Aorta (tissue), 5 donors: ENCODE measurements at regions not wholly inside any gene's neighbourhood (a gene's known extent, or its start where the extent isn't known, plus 50 kb on each side); places are given as distances from the start of the nearest gene placed in this dataset.

Source experiments
- ATAC-seq: fragments of 200-7000 bp; cut with Tn5 transposase; one replicate; pipeline ENCODE4 v1.9.1; 2022; ENCODE audit warnings: moderate library complexity; ENCODE audit not compliant: low FRiP score
- DNase-seq, 2 donors: peaks; one replicate each; pipeline ENCODE4 v3.0.0-alpha.2; 2020
- H3K27ac ChIP-seq, 2 donors: one replicate each; pipeline ENCODE4 v1.5.1; 2013; ENCODE audit warnings: low read length in 2 of 2, mild to moderate bottlenecking in 2 of 2, moderate library complexity in 2 of 2, control low read depth in 1 of 2, inconsistent platforms in 1 of 2, low read depth in 1 of 2
- H3K27me3 ChIP-seq, 2 donors: one replicate each; pipeline ENCODE4 v1.6.1; 2013; ENCODE audit warnings: control low read depth in 1 of 2, low read length in 1 of 2, mild to moderate bottlenecking in 1 of 2, moderate library complexity in 1 of 2; ENCODE audit not compliant: insufficient read depth in 2 of 2, control insufficient read depth in 1 of 2
- H3K36me3 ChIP-seq, 2 donors: one replicate each; pipeline ENCODE4 v1.6.1; 2013; ENCODE audit warnings: control low read depth in 1 of 2, low read length in 1 of 2, mild to moderate bottlenecking in 1 of 2; ENCODE audit not compliant: insufficient read depth in 2 of 2, control insufficient read depth in 1 of 2
- H3K4me1 ChIP-seq, 2 donors: one replicate each; pipeline ENCODE4 v1.6.1; 2013; ENCODE audit warnings: low read length in 2 of 2, control low read depth in 1 of 2, mild to moderate bottlenecking in 1 of 2, moderate library complexity in 1 of 2; ENCODE audit not compliant: insufficient read depth in 2 of 2, control insufficient read depth in 1 of 2
- H3K4me3 ChIP-seq, 2 donors: one replicate each; pipeline ENCODE4 v1.5.1; 2013; ENCODE audit warnings: low read length in 2 of 2, control low read depth in 1 of 2, mild to moderate bottlenecking in 1 of 2
- H3K9me3 ChIP-seq: one replicate; pipeline ENCODE4 v1.6.1; 2013; ENCODE audit warnings: mild to moderate bottlenecking, low read length; ENCODE audit not compliant: control insufficient read depth
- WGBS, 2 donors: extraction: QIAGEN DNeasy Blood & Tissue Kit; methylation state at CpG; one replicate each; pipeline ENCODE4 v1.1.7; 2013; 5-methylcytosine and 5-hydroxymethylcytosine counted together
- intact Hi-C, 2 donors: fragments of 100-400 bp; cut with DNase I; formaldehyde crosslinking; loops; one replicate each; pipeline versions ENCODE4 v1.14.2 to v1.15.0; 2022
- donor health status: healthy with polysubstance abuse.
- donor health status: Bipolar disorder and iron deficiency.
- donor health status: DM: no; HTN: no; CAD: no.
- donor health status: DM: no; HTN: no; CAD: no.
- donor health status: DM: yes; HTN: yes; CAD: no.

GRCh38 chr10:78938695-78939672 lies 129.8 kb upstream of the ZMIZ1 start:
- no peak for ATAC-seq
- WGBS, 2 donors, result 97% methylated on average over 11 of the region's 11 CpGs
- Histone ChIP-seq H3K27ac (no peak overlapping the region), H3K9me3 (no peaks in the 10 kb centered on the region), H3K36me3 (no peaks in the 10 kb centered on the region), H3K27me3 (no peaks in the 10 kb centered on the region), H3K4me1 (no peaks in the 10 kb centered on the region), H3K4me3 (no peak overlapping the region)
- intact Hi-C loops, result no loop called here
- DNase-seq, result no peak

GRCh38 chr10:78942091-78942501 lies 126.7 kb upstream of the ZMIZ1 start:
- H3K4me3 ChIP-seq, result no peak overlapping the region
- no peak for ATAC-seq
- WGBS, 2 donors, result 44 to 50% methylated on average over 4 of the region's 4 CpGs

GRCh38 chr10:78944723-78945312 lies 123.9 kb upstream of the ZMIZ1 start:
- Histone ChIP-seq H3K27me3 (no peaks in the 10 kb centered on the region), H3K4me3 (no peak overlapping the region), H3K4me1 (no peaks in the 10 kb centered on the region), H3K9me3 (no peaks in the 10 kb centered on the region), H3K27ac (no peak overlapping the region), H3K36me3 (no peaks in the 10 kb centered on the region)
- intact Hi-C loops, result no loop called here
- ATAC-seq (peak; percentile 75), DNase-seq (peak in 1 of 2 donors; percentile 74)
- 69 to 74% methylated on average over 3 of the region's 3 CpGs for WGBS, 2 donors

More at GRCh38 chr10:78942091-78942501, 126.7 kb upstream of the ZMIZ1 start:
- intact Hi-C loops, result no loop called here
- Histone ChIP-seq H3K36me3 (no peaks in the 10 kb centered on the region), H3K27ac (no peak overlapping the region), H3K9me3 (no peaks in the 10 kb centered on the region), H3K4me1 (no peaks in the 10 kb centered on the region), H3K27me3 (no peaks in the 10 kb centered on the region)
- no peak for DNase-seq

GRCh38 chr10:78945838-78946237 lies 122.9 kb upstream of the ZMIZ1 start:
- intact Hi-C loops, result no loop called here
- no peak for DNase-seq
- no peaks in the 10 kb centered on the region for H3K4me1 ChIP-seq
- no peaks in the 10 kb centered on the region for H3K27me3 ChIP-seq
- H3K4me3 ChIP-seq, result no peak overlapping the region
- no peaks in the 10 kb centered on the region for H3K9me3 ChIP-seq
- no peaks in the 10 kb centered on the region for H3K36me3 ChIP-seq
- ATAC-seq, result no peak
- 96 to 99% methylated on average over 4 of the region's 4 CpGs for WGBS, 2 donors
- no peak overlapping the region for H3K27ac ChIP-seq

GRCh38 chr10:78947226-78947625 lies 121.5 kb upstream of the ZMIZ1 start:
- Histone ChIP-seq H3K27ac (no peak overlapping the region), H3K9me3 (no peaks in the 10 kb centered on the region), H3K4me1 (no peaks in the 10 kb centered on the region), H3K4me3 (no peak overlapping the region), H3K36me3 (no peaks in the 10 kb centered on the region), H3K27me3 (no peaks in the 10 kb centered on the region)
- no peak for DNase-seq
- 94 to 95% methylated on average over 6 of the region's 6 CpGs for WGBS, 2 donors
- intact Hi-C loops, result no loop called here
- ATAC-seq, result no peak

- ATAC-seq, result no peak
- WGBS, 2 donors, result 90 to 94% methylated on average over 2 of the region's 2 CpGs
These were observed 121.0 kb upstream of the ZMIZ1 start for GRCh38 chr10:78947733-78948132.

GRCh38 chr10:78948621-78949030 lies 120.1 kb upstream of the ZMIZ1 start:
- no peak overlapping the region for H3K27ac ChIP-seq
- no peaks in the 10 kb centered on the region for H3K4me1 ChIP-seq
- DNase-seq (no peak), ATAC-seq (no peak)
- H3K9me3 ChIP-seq, result no peaks in the 10 kb centered on the region
- intact Hi-C loops, result no loop called here
- 87 to 89% methylated on average over 6 of the region's 6 CpGs for WGBS, 2 donors
- H3K4me3 ChIP-seq, result no peak overlapping the region
- H3K27me3 ChIP-seq, result no peaks in the 10 kb centered on the region
- H3K36me3 ChIP-seq, result no peaks in the 10 kb centered on the region

More at GRCh38 chr10:78947733-78948132, 121.0 kb upstream of the ZMIZ1 start:
- Histone ChIP-seq H3K36me3 (no peaks in the 10 kb centered on the region), H3K4me1 (no peaks in the 10 kb centered on the region), H3K27ac (no peak overlapping the region), H3K27me3 (no peaks in the 10 kb centered on the region), H3K9me3 (no peaks in the 10 kb centered on the region), H3K4me3 (no peak overlapping the region)
- intact Hi-C loops, result no loop called here
- no peak for DNase-seq

- intact Hi-C loops, result no loop called here
- WGBS, 2 donors, result 84 to 93% methylated on average over 19 of the region's 19 CpGs
These were observed 117.8 kb upstream of the ZMIZ1 start for GRCh38 chr10:78950656-78951587.

More at GRCh38 chr10:78950656-78951587, 117.8 kb upstream of the ZMIZ1 start:
- no peak overlapping the region for H3K27ac ChIP-seq
- H3K4me1 ChIP-seq, result no peaks in the 10 kb centered on the region
- DNase-seq, result no peak
- no peak overlapping the region for H3K4me3 ChIP-seq
- no peak for ATAC-seq
- no peaks in the 10 kb centered on the region for H3K27me3 ChIP-seq
- no peaks in the 10 kb centered on the region for H3K9me3 ChIP-seq
- H3K36me3 ChIP-seq, result no peaks in the 10 kb centered on the region
